Skeletal muscle satellite cell (primary cell): ENCODE measurements at regions not wholly inside any gene's neighbourhood (a gene's known extent, or its start where the extent isn't known, plus 50 kb on each side); places are given as distances from the start of the nearest gene placed in this dataset.
"Not testable (repeated sequence)": the region's sequence is repeated elsewhere in the genome, so short reads cannot be mapped to it uniquely, and the experiment has no call there.

ENCODE experiments used
- H3K27me3 ChIP-seq: 2 replicates; pipeline ENCODE4 v1.7.0; 2013; ENCODE audit warnings: low read length; ENCODE audit not compliant: control insufficient read depth, insufficient read depth
- H3K36me3 ChIP-seq: 2 replicates; pipeline ENCODE4 v1.7.0; 2013; ENCODE audit warnings: mild to moderate bottlenecking, control low read depth, low read length; ENCODE audit not compliant: insufficient read depth
- H3K4me1 ChIP-seq: 2 replicates; pipeline ENCODE4 v1.7.0; 2013; ENCODE audit warnings: low read length; ENCODE audit not compliant: control insufficient read depth, insufficient read depth
- H3K4me2 ChIP-seq: 2 replicates; pipeline ENCODE4 v1.7.0; 2013; ENCODE audit warnings: mild to moderate bottlenecking, low read length
- H3K4me3 ChIP-seq: 2 replicates; pipeline ENCODE4 v1.7.0; 2013; ENCODE audit warnings: low read length
- H3K9ac ChIP-seq: 2 replicates; pipeline ENCODE4 v1.7.0; 2013; ENCODE audit warnings: mild to moderate bottlenecking, low read depth, low read length, moderate library complexity
- H3K9me3 ChIP-seq: replicated peaks from 2 replicates; pipeline ENCODE4 v1.7.0; 2013; ENCODE audit warnings: mild to moderate bottlenecking, control low read depth, low read length

DNA sequence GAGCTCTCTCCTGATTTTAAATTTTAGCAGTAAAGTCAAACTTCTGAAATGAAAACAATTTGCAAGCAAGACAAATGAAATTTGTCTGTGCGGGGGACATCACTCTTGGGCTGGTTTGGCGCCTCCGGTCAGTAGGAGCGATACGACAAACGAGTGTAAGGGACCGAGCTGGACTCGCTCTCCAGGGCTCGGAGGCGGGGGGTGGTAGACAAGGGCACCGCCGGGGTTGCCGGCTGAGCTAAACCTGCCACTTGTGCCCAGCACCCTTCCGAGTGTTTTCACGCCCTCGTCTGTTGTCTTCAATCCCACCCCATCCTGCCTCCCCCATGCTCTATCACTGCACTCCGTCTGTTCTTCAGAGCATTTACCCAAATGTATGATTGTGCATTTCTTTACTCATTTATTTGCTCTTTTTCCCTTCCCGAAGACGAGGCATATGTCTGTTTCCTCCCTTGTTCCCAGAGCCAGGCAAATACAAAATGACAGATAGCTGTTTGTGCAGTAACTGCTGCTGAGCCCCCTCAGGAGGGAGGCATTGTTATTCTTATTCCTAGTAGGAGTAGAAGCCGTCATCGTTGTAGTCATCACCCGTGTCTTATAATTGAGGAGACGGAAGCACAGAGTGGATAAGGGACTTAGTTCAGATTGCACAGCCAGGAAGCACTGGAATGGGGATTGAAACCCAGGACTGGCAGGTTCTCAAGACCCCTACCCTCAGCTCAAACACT, 62.8 kb upstream of the APCDD1L start:
- Histone ChIP-seq H3K4me2 (no peak overlapping the region), H3K9me3 (no peaks in the 10 kb centered on the region), H3K27me3 (peaks cover 31% of the 10 kb centered on the region), H3K9ac (no peak overlapping the region), H3K36me3 (no peaks in the 10 kb centered on the region), H3K4me3 (no peak overlapping the region), H3K4me1 (no peaks in the 10 kb centered on the region)

DNA sequence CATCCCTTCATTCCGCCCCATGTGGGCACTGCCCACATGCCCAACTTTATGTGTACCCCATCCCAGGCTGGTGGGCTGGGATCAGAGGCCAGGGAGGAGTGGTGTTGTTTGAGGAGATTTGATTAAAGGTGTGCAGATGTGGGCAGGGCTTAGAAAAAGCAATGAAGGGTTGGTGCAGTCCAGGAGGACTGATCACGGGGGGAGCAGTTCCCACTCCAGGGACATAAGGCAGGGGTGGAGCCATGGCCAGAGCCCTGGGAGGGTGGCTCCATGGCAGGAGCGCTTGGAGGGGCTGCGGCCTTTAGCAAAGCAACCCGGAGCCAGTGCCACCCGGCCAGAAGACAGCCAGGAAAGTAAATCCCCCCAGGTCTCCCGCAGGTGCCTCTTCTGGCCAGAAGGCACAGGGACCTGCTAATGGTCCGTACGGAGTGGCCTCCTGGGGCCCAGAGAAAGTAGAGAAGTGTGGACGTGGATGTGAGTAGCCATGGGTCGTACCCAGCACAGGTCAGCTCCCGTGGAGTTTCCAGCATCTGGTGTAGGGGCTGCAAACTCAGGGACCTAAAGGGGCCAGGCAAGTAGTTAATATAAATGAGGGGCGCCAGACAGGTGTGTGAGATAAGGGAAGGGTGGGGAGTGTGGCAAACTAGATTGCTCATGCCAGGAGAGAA, 62.1 kb upstream of the APCDD1L start:
- peaks cover 33% of the 10 kb centered on the region for H3K27me3 ChIP-seq
- no peaks in the 10 kb centered on the region for H3K4me1 ChIP-seq
- no peaks in the 10 kb centered on the region for H3K36me3 ChIP-seq
- H3K9me3 ChIP-seq, result no peaks in the 10 kb centered on the region
- H3K4me2 ChIP-seq, result no peak overlapping the region
- H3K4me3 ChIP-seq, result no peak overlapping the region
- no peak overlapping the region for H3K9ac ChIP-seq

DNA sequence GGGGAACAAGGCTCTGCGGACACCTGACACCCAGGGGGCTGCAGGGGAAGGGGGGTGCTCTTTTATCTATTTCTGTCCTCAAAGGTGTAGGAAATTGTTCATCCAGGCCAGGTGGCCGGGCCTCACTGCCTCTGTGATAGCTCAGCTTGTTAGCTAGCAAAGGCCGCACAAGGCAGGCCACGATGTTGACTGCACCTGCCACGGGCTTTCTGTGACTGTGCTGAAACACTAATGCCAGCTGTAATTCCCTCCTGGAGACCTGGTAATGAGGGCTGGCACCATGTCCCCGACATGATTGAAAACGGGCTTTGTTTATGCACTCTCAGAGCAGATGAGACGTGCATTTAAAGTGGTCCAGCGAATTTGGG, 61.4 kb upstream of the APCDD1L start:
- Histone ChIP-seq H3K4me2 (no peak overlapping the region), H3K27me3 (peaks cover 27% of the 10 kb centered on the region), H3K9ac (no peak overlapping the region), H3K4me3 (no peak overlapping the region), H3K9me3 (no peaks in the 10 kb centered on the region), H3K4me1 (no peaks in the 10 kb centered on the region), H3K36me3 (no peaks in the 10 kb centered on the region)

DNA sequence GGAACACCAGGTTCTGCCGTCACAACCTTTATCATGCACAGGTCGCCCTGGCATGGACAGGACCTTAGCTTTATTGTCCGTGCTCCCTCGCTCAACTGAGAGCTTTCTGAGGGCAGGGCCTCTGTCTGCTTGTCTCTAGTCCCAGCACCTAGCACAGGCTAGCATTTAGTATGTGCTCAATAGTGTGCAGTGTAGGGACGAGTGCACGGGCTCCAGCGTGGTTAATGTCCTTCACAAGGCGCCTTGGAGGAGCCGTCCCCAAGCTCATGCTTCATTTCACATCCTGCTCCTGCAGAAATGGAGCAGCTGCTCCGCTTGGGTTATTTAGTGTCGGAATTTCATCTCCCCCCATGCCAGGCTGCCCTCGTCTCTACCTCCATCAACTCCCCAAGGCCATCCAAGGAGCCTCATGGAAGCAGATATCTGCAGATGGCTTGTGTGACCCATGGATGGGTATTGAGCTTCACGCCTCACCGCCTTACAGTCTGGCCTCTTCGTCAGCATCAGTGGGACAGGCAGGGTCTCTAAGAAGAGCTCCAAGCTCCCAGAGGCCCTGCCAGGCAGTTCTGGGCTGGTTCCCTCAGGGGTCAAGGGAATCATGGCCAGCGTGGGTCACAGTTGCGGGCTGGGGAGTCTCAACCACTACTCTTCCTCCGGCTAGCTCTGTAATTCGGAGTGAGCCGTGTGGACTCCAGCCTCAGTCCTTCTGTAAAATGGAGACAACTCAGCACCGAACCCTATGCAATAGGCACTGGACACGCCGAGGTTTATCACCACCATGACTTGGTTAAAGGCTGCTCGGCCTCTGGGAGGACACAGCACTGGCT, 60.8 kb upstream of the APCDD1L start:
- H3K4me2 ChIP-seq, result no peak overlapping the region

DNA sequence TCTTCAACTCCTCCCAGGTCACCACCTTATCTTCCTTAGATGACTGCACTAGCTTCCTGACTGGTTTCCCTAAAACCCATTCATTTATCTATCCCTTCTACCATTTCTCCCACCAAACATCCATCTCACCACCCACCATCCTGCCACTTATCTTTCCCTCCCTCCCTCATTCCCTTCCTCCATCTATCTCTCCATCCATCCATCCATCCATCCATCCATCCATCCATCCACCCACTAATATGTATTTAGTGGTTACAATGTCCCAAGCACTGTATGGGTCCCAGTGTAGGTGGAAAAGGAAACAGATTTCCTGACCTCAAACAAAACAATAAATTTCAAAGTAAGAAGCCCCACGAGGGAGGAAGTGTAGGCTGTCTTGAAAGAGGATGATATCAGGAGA, 59.3 kb upstream of the APCDD1L start:
- H3K36me3 ChIP-seq, result no peaks in the 10 kb centered on the region
- no peak overlapping the region for H3K9ac ChIP-seq
- H3K4me2 ChIP-seq, result no peak overlapping the region
- H3K27me3 ChIP-seq, result peaks cover 31% of the 10 kb centered on the region
- H3K4me3 ChIP-seq, result no peak overlapping the region
- H3K9me3 ChIP-seq, result no peaks in the 10 kb centered on the region
- H3K4me1 ChIP-seq, result no peaks in the 10 kb centered on the region

More for the DNA sequence above, 60.8 kb upstream of the APCDD1L start:
- Histone ChIP-seq H3K9ac (no peak overlapping the region), H3K36me3 (no peaks in the 10 kb centered on the region), H3K9me3 (no peaks in the 10 kb centered on the region), H3K4me3 (no peak overlapping the region), H3K4me1 (no peaks in the 10 kb centered on the region), H3K27me3 (peaks cover 23% of the 10 kb centered on the region)

DNA sequence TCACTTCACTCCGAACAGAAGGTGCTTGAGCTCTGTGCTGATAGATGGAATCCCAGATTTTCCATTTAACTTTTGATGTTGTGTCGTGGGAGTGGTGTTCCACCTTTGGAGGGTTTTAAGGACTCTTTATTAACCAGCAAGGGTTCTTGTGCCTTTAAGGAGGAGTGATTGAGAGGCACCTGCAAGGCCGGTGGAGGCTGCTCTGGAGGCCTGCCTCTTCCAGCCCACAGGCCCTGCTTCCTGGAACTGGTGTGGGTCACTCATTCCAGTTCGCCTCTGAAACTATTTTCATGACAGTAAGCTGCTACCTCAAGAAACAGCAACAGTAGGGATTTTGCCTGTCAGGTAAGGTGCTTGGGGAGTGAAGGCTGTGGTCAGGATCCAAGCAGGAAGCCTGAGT, 58.8 kb upstream of the APCDD1L start:
- Histone ChIP-seq H3K9ac (no peak overlapping the region), H3K27me3 (peaks cover 36% of the 10 kb centered on the region), H3K36me3 (no peaks in the 10 kb centered on the region), H3K4me1 (no peaks in the 10 kb centered on the region), H3K4me3 (no peak overlapping the region), H3K9me3 (no peaks in the 10 kb centered on the region), H3K4me2 (no peak overlapping the region)

DNA sequence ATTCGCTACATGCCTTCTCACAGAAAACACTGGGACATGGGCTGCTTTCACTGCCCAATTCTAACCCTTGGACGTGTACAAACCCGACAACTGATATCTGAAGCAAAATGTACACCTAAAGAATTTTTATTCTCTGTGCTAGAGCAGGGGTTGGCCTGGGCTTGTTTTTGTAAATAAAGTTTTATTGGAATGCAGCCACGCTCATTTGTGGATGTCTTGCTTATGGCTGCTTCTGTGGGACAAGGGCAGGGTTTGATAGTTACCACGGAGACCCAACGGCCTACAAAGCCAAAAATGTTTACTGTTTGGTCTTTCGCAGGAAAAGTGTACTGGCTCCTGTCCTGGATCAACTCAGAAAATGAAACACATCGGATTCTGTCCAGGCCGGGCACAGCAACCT, 58.1 kb upstream of the APCDD1L start:
- H3K27me3 ChIP-seq, result peaks cover 43% of the 10 kb centered on the region
- no peaks in the 10 kb centered on the region for H3K4me1 ChIP-seq

DNA sequence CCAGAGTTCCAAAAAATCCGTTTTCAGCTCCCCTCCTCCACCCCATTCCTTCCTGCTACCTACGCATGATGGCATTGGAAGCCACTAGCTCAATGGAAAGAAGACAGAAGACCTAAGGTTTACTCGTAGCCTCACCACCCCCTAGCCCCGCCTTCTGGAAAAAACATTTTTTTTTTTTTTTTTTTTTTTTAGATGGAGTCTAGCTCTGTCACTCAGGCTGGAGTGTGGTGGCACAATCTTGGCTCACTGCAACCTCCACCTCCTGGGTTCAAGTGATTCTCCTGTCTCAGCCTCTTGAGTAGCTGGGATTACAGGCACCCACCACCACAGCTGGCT, 57.2 kb upstream of the APCDD1L start:
- peaks cover 49% of the 10 kb centered on the region for H3K27me3 ChIP-seq
- H3K4me1 ChIP-seq, H3K9ac ChIP-seq: not testable (repeated sequence)

More for the DNA sequence above, 58.1 kb upstream of the APCDD1L start:
- Histone ChIP-seq H3K36me3 (no peaks in the 10 kb centered on the region), H3K4me3 (no peak overlapping the region), H3K9me3 (no peaks in the 10 kb centered on the region), H3K9ac (no peak overlapping the region), H3K4me2 (no peak overlapping the region)

DNA sequence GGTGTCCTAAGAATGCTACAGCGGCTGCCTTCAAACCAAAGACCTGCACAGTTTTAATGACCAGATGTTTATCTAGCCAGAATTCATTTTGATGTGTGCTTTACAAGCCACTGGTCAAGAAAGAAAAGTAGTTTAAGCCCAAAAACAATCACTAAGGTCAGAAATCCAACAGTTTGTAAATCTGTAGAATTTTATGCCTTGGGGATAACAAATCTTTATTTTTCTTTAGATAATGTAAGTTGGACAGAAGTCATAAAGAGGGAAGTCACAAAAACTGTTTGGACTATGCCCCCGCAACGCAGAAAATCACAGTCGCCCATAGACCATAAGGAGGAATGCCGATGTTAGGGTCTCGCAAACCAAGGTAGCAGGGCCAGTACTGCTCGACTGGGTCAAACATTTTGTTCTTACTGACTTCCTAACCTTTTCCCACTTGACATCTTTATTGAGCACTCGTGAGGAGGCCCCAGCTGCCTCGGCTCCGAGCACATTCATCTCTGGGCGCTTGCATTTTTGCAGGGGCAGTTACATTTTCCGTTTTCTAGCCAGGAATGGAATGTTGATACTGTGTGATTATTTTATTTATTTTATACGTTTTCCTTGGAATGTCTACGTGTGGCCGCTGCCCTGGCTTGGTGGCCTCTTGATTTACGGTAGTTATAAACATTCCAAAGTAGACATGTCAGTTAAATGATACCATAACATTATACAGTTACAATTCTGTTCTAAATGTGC, 56.7 kb upstream of the APCDD1L start:
- Histone ChIP-seq H3K4me2 (no peak overlapping the region), H3K27me3 (peaks cover 48% of the 10 kb centered on the region), H3K4me1 (no peaks in the 10 kb centered on the region), H3K36me3 (no peaks in the 10 kb centered on the region), H3K9me3 (no peaks in the 10 kb centered on the region), H3K9ac (no peak overlapping the region), H3K4me3 (no peak overlapping the region)

More for the DNA sequence above, 57.2 kb upstream of the APCDD1L start:
- not testable (repeated sequence) for H3K36me3 ChIP-seq, H3K4me2 ChIP-seq, H3K9me3 ChIP-seq, H3K4me3 ChIP-seq

DNA sequence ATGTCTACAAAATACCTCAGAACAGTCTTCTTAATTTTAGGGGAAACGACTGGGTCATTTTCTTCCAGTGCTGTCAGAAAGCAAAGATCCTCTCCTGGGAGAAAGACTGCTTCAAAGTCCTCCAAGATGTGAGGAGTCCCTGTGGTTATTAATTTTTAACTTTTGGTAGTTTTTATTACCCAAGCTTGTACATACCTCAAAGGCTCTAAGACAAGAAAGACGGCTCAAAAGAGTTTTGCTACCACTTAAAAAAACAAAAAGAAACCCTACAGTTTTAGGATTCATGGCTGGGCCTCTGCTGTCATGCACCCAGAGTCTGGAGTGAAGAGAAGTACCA, 56.1 kb upstream of the APCDD1L start:
- H3K36me3 ChIP-seq, result no peaks in the 10 kb centered on the region
- H3K9ac ChIP-seq, result no peak overlapping the region
- H3K4me1 ChIP-seq, result no peaks in the 10 kb centered on the region
- H3K4me2 ChIP-seq, result no peak overlapping the region
- peaks cover 43% of the 10 kb centered on the region for H3K27me3 ChIP-seq
- no peak overlapping the region for H3K4me3 ChIP-seq
- no peaks in the 10 kb centered on the region for H3K9me3 ChIP-seq

DNA sequence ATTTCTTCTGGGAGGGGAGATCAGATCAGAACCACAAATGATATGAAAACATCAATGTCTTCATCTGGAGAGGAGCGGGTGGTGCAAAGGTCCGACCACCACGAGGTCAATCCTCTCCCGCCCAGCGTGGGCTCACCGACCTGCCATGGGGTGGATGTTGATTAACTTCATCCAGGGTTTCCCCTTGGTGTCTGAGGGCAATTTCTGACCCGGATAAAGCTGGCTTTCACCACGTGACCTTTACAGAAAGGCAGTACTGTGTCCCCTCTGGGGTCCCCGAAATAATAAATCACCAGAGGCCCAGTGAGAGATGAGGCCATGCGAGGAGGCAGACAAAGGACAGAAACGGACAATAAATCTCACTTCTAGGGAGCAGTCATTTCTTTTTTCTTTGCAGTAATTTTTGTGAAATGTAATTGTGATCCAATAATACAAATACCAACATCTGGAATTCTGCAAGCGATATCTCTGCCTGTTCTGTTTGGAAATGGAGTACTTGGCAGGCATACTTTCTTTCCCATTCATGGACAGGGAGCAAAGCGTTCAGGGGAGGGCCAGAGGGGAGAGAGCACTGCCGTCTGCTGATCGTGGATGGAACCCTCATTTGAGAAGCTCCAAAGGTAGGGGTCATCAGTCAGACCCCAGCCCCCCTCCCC, 55.1 kb upstream of the APCDD1L start:
- Histone ChIP-seq H3K9me3 (no peaks in the 10 kb centered on the region), H3K36me3 (no peaks in the 10 kb centered on the region), H3K4me1 (no peaks in the 10 kb centered on the region), H3K4me2 (no peak overlapping the region), H3K9ac (no peak overlapping the region), H3K27me3 (peaks cover 34% of the 10 kb centered on the region), H3K4me3 (no peak overlapping the region)
